ENCODE measurements at regions not wholly inside any gene's neighbourhood (a gene's known extent, or its start where the extent isn't known, plus 50 kb on each side); places are given as distances from the start of the nearest gene placed in this dataset.

DNA sequence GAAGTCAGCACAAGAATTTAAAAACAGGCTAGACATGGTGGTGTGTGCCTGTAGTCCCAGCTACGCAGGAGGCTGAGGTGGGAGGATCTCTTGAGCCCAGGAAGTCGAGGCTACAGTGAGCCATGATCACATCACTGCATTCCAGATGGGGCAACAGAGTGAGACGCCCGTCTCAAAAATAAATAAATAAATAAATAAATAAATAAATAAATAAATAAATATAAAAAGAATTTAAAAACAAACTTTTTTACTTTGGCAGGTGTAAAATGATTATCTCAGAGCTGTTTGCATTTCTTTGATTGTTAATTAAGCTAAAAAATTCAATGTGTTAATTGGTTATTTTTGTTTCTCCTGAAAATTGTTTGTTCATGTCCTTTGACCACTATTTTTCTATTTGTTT lies 97.5 kb upstream of the RPS6KA3 start:
- DNase-seq, result no peak

DNA sequence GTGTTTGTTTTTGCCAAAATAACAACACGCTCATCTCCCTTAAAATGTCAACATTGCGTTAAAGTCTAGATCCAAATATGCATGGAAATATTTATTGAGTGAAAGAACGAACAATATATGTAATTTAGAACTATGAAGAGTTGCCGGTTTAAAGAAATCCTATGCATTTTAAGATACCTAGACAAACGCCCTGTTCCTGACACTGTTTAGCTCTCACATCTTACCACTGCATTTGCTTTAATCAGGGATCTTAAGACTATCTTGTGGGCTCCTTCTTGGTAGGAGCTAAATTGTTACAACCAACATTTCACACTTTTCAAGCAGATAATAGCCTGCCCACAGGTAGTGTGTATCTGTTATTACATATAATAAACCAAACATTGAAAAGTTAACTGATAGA lies 96.6 kb upstream of the RPS6KA3 start:
- no peak for DNase-seq

DNA sequence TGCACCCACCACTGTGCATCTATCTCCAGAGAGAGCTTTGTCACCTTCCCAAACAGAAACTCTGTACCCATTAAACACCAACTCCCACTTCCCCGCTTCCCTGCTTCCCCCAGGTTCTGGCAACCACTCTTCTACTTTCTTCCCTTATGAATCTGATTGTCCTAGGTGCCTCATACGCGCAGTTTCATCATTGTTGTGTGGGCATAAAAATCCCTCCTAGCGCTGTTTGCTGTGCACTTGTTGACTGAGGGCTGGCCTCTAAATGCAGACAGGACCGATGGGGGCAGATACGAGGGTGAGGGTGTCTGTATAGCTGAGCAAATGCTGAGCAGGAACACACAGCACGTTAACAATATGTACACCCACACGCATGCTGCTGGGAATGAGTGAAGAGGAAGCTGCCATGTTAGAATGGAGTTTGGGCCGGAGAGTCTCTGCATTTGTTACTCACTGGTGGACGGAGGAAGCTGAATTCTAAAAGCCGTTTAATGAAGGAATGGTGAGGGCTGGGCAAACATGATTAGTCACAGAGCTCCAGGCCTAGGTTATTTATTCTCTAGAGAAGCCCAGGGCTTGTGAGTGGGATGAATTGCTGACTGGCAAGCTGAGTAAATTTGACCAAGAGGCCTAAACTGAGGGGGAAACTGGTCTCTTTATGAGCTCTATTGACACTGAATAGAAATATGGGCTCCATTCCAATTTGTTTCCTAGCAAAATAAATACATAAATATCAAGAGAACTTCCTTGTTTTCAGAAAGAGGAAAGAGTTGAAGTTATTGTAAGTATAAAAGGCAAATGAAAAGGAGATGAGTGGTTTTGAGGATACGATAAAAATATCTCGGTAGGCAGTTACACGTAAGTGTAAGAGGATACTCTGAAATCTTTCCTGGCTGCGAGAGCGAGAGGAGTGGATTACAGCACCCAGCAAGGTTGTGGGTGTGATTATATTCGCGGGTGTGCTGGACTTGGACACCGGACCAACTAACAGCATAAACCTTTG lies 95.9 kb upstream of the RPS6KA3 start:
- no peak for DNase-seq

DNA sequence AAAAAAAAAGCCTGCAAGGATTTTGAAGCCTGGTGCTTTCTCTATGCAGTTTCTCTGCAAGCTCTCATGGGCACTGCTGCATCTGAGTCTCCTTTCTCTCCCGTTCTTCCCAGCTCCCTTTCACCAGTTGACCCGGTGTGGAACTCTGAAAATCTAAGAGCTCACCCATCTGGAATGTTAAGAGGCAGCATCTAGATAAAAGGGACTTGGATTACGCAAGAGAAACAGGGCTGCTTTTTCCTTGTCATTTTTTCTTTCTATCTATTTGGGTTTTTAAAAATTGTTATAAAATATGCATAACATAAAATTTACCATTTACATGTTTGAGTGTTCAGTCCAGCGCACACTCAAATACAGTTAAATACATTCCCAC lies 95.2 kb upstream of the RPS6KA3 start:
- no peak for DNase-seq

DNA sequence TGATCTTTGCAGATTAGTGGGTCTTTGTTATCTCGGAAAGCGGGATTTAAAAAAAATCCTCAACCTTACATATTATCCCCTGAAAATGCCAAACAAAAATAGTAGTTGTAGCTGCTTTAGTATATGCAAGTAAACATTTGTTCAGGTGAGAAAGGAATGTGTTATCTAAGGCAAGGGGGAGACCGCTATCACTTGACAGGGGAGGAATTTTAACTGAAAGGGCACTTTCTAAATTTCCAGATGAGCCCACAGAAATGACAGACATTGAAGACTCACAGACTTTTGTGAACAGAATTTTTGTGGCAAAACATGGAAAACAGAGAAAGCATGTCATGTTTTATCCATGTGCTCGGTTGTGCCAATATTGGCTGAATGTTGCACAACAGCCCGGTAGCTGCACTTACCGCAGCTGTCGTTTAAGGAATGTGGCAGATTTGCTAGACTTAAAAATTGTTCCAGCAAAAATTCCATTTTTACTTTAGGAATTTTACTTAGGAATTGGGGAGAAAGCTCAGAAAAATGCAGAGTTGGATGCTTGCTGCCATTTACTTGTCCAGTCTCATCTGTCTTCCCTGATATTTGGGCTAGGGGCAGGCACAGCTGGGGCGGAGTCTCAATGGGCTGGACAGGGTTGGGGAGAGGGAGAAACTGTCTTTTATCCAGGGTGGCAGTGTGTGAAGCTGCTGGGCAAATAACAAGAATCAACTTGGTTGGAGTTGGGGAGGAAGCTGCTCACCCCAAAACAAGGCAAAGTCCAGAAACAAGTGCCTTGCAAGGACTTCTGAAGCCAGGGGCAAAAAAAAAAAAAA lies 94.6 kb upstream of the RPS6KA3 start:
- DNase-seq, result no peak

DNA sequence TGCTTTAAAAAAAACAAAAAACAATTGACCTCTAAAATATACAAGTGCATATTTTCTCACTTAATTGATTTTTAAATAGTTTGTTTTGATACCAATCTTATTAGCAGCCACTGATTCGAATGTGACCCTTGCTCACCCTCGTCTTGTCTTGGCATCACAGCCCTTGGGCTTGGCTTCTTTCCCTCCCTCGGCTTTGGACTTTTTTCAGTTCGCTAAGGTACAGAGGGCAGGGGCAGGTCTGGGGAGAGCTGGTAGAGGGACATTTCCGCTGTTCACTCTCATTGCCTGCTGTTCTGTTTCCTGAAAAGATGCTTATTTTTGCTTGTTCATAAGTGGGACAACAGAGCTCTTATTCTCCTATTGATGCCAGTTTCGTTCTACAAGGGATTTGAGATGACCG lies 88.5 kb upstream of the RPS6KA3 start:
- DNase-seq, result no peak

DNA sequence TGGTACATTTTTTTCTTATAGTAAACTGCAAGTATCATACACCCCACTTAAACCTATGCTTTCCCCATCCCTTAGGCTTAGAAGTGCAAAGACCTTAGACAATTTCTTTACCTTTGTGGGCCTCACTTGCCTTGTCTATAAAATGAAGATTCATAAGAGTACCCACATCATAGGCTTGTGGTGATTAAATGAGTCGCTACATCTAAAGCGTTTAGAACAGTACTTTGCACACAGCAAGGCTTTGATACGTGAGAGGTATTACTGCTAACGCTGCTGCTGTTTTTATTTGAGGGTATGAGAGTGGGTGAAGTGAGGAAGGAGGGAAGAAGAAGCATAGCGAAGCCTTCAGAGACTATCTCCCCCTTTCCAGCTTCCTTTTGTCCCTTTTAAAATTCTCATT lies 87.8 kb upstream of the RPS6KA3 start:
- DNase-seq, result peak; percentile 42

DNA sequence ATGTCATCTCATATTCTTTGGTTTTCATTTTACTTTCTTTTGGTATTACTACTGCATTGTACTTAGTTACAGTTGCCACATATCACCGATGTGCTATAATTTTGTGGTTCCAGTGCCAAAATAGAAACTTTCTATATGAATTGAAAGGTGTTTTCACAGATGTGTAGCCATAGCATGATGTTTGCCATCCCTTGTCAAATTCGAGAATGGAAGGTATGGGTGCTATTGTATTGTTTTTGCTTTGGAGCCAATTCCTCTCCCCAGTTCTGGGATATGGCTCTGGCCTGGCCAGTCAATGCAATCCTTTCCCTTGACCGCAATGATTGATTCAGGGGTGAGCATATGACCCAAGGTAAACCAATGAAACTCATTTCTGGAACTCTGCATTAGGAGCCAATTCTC lies 86.2 kb upstream of the RPS6KA3 start:
- DNase-seq, result peak; percentile 62

DNA sequence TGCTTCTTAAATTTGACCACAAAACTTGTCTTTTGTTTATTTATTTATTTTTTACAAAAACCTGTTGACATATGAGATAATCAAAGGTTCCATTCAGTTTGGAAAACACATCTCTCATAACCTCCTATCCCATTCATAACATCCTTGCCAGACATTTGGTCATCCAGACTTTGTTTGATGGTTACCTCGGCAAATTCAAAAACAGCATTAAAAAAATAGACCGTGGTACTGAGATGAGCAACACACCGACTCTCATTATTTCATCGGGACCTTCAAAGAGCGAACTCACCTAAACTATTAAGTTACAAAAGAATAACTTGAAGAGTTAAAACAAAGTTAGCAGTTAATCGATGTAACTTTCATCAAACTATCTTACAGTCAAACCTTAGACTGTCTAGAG lies 85.8 kb upstream of the RPS6KA3 start:
- peak; percentile 55 for DNase-seq

DNA sequence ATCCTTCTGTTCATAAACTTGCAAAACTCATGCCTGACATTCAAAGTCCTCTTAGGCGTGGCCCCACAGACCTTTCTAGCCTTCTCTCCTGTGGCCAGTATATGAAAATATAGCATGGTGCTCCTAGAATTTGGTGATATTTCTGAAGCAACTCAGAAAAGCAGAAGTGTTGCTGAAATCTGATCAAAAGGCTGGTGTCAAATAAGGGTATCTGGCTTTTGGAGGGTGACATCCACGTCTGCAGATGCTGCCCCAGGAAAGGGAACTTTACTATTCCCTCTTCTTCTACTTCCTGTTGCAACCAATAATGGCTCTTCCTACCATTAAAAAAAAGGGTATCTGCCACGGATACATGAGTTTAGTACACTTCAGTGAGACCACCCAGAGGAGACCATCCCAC lies 83.9 kb upstream of the RPS6KA3 start:
- no peak for DNase-seq

DNA sequence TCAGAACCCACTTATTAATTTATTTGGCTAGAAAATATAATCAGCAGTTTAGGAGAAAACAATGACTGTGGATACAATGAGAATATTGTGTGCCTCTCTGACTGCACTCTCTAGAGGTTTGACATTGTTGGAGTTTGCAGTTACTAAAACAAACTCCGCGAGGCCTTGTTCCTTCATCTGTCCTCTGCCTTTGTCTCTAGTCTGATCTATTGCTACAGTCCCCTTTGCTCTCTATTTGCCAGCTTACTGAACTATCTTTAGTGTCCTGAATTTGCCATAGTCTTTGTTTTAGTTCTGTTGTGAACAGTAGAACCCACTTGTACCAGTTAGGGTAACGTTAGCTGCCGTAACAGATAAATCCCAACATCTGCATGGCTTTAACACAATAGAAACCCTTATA lies 81.4 kb upstream of the RPS6KA3 start:
- DNase-seq, result no peak

DNA sequence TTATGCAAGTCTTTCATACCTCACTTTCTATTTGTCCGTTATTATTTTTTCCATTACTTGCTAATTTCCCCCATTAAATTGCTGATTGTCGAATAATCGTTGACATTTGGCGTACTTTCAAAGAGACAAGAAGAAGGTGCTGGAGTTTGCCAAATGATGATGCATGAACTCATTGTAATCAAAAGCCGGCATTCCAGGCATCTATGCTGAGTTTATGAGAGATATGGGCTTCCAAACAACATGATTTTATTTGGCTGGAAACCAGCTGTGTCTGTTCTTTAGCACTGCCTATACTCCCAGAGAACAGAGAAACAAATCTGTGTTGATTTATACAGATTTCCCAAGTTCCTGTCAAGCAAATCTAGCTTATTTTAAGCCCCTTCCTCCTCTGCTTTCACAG lies 80.8 kb upstream of the RPS6KA3 start:
- DNase-seq, result no peak

DNA sequence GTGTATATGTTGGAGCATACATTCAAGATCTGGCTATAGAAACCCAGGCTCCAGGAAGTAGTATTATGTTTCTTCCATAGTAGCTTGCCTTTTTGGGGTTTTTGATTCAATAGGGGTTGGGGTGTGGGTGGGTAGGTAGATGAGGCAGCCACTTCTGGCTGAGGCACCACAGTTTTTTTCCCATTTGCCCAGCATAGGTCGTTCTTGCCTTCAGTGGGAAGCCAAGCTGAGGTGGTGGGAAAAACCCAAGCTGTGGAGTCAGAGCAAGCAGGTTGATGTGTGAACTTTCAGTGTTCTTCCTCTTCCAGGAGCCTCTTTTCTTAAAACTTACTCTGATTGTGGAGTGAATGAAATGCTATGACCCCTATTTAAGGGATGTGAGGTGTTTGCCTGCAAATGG lies 67.0 kb upstream of the RPS6KA3 start:
- DNase-seq, result peak; percentile 8

DNA sequence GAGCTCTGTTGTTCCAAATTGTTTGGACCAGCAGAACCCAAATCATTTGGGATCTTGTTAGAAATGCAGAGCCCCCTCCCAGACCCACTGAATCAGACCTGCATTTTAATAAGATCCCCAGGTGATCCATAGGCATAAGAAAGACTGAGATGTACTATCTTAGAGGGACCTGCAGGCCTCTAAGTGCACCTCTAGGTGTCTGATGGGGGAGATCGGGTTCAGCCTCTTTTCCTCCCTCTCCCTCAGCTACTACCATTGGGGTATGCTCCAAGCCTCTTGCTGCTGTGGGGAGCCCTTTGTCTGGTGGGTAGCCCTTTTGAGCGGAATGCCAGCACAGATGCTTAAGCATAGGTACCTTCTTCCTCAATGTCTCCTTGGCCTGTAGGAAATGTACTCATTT lies 63.8 kb upstream of the RPS6KA3 start:
- no peak for DNase-seq

DNA sequence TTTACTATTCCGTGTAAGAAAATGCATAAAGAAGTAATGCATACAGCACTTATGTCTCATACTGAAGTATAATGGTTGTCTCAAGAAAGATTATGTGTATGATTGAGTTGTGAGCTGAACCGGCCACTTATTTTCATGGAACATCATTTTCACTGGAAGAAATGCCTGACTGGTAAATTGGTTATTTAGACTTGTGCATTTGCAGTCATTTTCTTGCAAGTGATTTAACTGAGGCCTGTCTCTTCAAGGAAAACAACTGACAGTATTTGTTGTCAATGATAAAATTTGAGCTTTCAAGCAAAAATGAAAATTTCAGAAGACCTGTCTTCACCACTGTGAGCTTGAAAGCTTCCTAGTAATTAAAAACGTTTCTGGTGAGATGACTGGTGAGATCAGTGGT lies 62.7 kb upstream of the RPS6KA3 start:
- no peak for DNase-seq

DNA sequence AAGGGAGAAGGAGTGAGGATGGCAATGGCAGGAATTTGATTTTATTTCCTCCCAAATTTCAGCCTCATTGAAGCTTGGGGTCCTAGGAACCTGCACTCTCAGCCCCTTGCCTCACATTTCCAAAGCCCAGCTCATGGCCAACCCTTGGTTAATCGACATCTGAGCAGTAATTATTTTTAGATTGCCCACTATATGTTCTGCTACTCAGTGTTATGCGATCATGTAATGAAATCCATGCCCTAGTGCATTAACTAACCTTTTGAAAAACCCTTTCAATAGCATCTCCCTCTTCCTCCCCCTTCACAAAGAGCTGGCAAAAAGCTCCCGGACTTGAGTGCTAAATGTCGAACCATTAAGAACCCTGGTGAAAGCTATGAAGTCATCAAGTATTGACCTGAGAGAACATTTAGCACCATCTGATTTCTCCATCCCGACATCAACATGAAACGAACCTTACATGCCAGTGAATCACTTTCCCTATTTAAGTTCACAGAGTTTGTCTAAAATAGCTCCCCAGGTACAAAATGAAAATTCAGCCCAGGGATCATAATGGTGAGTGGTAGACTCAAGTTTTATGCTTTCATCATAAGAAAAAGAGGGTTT lies 59.2 kb upstream of the RPS6KA3 start:
- DNase-seq, result no peak

DNA sequence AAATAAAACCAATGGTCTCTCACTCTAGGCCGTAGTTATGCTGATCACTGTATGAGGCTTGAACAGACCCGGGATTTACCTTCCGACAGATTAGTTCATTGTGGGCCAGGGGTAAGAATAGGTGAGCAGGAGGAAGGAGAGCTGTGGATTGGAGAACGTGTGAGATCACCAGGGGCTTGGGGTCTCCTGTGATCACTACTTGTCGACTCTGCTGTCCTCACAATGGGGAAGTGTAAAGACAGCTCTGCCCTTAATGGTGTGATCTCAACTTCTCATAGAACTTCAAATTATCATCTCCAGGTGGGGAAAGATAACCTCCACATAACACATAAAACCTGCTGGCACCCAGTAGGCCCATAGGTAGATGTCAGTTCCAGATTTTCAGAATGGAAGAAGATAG lies 56.2 kb upstream of the RPS6KA3 start:
- no peak for DNase-seq

DNA sequence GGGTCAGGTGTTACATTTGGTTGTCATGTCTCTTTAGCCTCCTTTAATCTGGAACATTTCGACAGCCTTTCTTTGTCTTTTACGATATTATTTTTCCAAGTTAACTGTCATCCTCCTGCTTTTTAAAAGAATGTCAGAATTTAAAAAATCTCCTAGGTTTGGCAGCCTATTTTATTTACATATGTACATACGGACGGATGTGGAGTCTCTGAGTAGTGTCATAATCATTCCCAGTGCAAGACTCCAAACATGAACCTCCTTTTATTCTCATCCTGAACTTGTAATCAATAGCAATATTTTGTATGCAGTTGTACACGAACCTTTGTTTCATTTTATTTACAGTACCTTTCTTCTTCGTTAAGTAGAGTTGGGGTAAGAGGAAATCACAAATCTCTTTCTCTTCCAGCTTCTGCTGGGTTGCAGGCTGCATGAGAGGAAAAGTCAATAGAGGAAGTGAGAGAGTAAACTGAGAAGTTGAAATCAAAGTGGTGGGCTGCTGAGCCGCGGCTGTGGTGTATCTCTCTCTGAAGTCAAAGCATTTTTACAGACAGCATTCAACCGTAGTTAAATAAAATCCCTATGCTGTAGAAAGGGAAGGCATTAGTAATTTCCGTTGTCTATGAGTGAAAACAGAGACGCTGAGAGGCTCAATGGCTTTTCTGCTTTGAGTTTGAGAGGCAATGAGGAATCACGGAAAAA lies 53.9 kb upstream of the RPS6KA3 start:
- no peak for DNase-seq

DNA sequence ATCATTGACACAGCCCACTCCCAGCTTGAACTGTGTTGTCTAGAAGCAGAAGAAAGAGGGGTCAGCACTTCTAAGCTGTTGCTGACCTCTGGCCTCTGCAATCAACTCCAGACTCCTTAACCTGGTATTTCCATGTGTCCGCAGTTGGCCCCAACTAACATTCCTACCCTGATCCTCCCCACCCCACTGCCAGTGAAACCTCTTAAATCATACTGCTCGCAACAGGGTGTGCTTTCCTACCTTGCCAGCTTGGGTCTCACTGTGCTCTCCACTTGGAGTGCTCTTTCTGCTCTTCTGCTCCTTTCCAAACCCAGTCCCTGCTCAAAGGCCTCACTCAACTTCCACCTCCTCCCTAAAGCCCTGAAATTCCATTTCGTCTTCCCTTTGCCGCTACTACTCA lies 52.3 kb upstream of the RPS6KA3 start:
- DNase-seq, result no peak

DNA sequence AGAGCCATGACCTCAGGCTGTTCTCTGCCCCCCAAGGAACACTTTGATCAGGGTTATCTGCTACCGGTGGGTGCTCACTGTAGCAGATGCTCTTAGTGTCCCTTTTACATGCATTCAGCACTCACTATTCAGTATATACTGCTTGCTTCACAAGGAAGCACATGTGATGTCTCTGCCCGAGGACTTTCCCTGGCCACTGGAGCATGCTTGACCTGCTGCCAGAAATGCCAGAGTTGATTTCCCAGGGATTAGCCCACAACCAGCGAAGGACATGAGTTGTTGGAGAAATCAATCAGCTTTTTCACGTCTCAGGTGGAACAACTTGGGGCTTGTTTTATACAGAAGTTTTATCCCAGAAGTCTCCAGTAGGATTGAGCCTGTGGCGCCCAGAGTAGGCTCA lies 51.2 kb upstream of the RPS6KA3 start:
- DNase-seq, result no peak

Data from activated CD4-positive, alpha-beta T cell treated with anti-CD3 and anti-CD28 coated beads, Interleukin-2, amount 50 U/mL, for 16 hours (primary cell).